Nephron (organoid): ENCODE measurements at regions not wholly inside any gene's neighbourhood (a gene's known extent, or its start where the extent isn't known, plus 50 kb on each side); places are given as distances from the start of the nearest gene placed in this dataset.

Experiments used
- H3K27ac Mint-ChIP-seq, 3 experiments: 2 replicates each; pipeline ENCODE4 v1.8.0; 2020; ENCODE audit warnings: mixed read lengths in 3 of 3, mild to moderate bottlenecking in 2 of 3, moderate library complexity in 1 of 3
- H3K27me3 Mint-ChIP-seq: 2 replicates; pipeline ENCODE4 v1.8.0; 2021; ENCODE audit warnings: low read depth, mild to moderate bottlenecking, moderate library complexity, mixed read lengths
- H3K36me3 Mint-ChIP-seq: 2 replicates; pipeline ENCODE4 v1.8.0; 2020; ENCODE audit warnings: low read depth, mixed read lengths
- H3K4me1 Mint-ChIP-seq: 2 replicates; pipeline ENCODE4 v1.8.0; 2020; ENCODE audit warnings: mixed read lengths
- H3K4me3 Mint-ChIP-seq, 3 experiments: 2 replicates each; pipeline ENCODE4 v1.8.0; 2020; ENCODE audit warnings: mild to moderate bottlenecking in 3 of 3, mixed read lengths in 3 of 3, moderate library complexity in 2 of 3
- H3K9me3 Mint-ChIP-seq: 2 replicates; pipeline ENCODE4 v1.8.0; 2020; ENCODE audit warnings: mixed read lengths
- TF ChIP-seq, protein P1 (sequence below), 3 experiments: fragments of 200-600 bp; sonication (generic); IDR thresholded peaks; one replicate each; pipeline ENCODE4 v1.5.0; 2021; ENCODE audit warnings: antibody characterized with exemption in 3 of 3; ENCODE audit not compliant: unreplicated experiment in 3 of 3

DNA sequence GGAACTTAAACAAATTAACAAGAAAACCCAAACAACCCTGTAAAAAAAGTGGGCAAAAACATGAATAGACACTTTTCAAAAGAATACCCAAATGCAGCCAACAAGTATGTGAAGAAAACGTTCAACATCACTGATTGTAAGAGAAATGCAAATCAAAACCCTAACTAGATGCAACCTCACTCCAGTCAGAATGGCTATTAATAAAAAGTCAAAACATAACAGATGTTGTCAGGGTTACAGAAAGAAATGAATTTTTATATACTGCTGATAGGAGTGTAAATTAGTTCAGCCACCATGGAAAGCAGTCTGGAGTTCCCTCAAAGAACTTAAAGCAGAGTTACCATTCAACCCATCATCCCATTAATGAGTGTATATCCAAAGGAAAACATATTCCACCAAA is 479.0 kb downstream of the MTRR start:
- Mint-ChIP-seq H3K9me3 (peaks cover 15% of the 10 kb centered on the region), H3K4me1 (no peaks in the 10 kb centered on the region), H3K27me3 (peaks cover 4% of the 10 kb centered on the region), H3K36me3 (no peaks in the 10 kb centered on the region), H3K4me3 (no peak overlapping the region), H3K27ac (no peak overlapping the region)
- TF ChIP-seq, protein P1, sequence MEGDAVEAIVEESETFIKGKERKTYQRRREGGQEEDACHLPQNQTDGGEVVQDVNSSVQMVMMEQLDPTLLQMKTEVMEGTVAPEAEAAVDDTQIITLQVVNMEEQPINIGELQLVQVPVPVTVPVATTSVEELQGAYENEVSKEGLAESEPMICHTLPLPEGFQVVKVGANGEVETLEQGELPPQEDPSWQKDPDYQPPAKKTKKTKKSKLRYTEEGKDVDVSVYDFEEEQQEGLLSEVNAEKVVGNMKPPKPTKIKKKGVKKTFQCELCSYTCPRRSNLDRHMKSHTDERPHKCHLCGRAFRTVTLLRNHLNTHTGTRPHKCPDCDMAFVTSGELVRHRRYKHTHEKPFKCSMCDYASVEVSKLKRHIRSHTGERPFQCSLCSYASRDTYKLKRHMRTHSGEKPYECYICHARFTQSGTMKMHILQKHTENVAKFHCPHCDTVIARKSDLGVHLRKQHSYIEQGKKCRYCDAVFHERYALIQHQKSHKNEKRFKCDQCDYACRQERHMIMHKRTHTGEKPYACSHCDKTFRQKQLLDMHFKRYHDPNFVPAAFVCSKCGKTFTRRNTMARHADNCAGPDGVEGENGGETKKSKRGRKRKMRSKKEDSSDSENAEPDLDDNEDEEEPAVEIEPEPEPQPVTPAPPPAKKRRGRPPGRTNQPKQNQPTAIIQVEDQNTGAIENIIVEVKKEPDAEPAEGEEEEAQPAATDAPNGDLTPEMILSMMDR (IDR thresholded peaks at IDR 0.05; ENCODE audit: unreplicated experiment in 3 of 3): no peak

GRCh38 chr5:8349855-8350254 is 480.9 kb downstream of the MTRR start:
- H3K9me3 Mint-ChIP-seq: peaks cover 13% of the 10 kb centered on the region
- H3K4me1 Mint-ChIP-seq: no peaks in the 10 kb centered on the region
- no peak overlapping the region for H3K27ac Mint-ChIP-seq
- TF ChIP-seq, protein P1 (IDR thresholded peaks at IDR 0.05; ENCODE audit: unreplicated experiment in 3 of 3): no peak
- peaks cover 4% of the 10 kb centered on the region for H3K27me3 Mint-ChIP-seq
- H3K36me3 Mint-ChIP-seq: no peaks in the 10 kb centered on the region
- H3K4me3 Mint-ChIP-seq: no peak overlapping the region

DNA sequence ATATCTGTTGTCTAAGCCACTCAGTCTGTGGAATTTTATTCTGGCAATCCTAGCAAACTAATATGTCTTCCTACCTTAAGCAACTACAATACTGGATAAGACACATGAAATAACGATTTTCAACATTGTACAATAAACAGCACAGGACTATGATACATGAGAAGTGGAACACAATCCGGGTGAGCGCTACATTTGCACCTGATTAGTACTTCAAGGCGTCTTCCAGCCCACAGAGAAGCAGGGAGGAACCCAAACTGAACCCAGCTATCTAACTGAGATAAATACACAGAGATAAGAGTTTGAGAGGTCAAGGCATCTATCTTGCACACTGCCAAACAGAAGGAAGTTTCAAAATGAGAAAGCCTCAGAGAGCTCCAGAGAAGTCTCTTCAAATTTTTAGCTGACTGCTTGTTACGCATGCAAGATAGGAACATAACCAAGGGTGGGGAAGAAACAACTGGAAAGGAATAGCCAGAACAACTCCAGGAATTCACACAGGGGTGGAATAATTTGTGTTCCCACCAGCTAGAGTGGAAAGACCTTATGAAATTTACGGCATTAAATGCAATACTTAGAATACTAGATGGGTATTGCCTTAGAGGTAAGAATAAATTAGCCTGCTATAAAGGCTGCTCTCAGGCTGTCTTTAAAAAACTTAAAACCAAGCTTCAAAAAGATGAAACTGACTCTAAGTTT is 481.8 kb downstream of the MTRR start:
- TF ChIP-seq, protein P1 (IDR thresholded peaks at IDR 0.05; ENCODE audit: unreplicated experiment in 3 of 3): no peak
- Mint-ChIP-seq H3K27ac (no peak overlapping the region), H3K4me1 (no peaks in the 10 kb centered on the region), H3K36me3 (no peaks in the 10 kb centered on the region), H3K4me3 (no peak overlapping the region), H3K9me3 (peaks cover 8% of the 10 kb centered on the region), H3K27me3 (peaks cover 4% of the 10 kb centered on the region)

- Mint-ChIP-seq H3K4me3 (no peak overlapping the region), H3K36me3 (no peaks in the 10 kb centered on the region), H3K27ac (no peak overlapping the region), H3K4me1 (no peaks in the 10 kb centered on the region), H3K9me3 (no peaks in the 10 kb centered on the region), H3K27me3 (peaks cover 4% of the 10 kb centered on the region)
- TF ChIP-seq, protein P1 (IDR thresholded peaks at IDR 0.05; ENCODE audit: unreplicated experiment in 3 of 3): no peak
Measured at GRCh38 chr5:8355981-8356380, 487.0 kb downstream of the MTRR start.

- no peak overlapping the region for H3K27ac Mint-ChIP-seq
- H3K4me3 Mint-ChIP-seq: no peak overlapping the region
- H3K4me1 Mint-ChIP-seq: no peaks in the 10 kb centered on the region
- H3K27me3 Mint-ChIP-seq: no peaks in the 10 kb centered on the region
- TF ChIP-seq, protein P1 (IDR thresholded peaks at IDR 0.05; ENCODE audit: unreplicated experiment in 3 of 3): no peak
- no peaks in the 10 kb centered on the region for H3K9me3 Mint-ChIP-seq
- no peaks in the 10 kb centered on the region for H3K36me3 Mint-ChIP-seq
Measured at GRCh38 chr5:8360012-8360411, 491.1 kb downstream of the MTRR start.

DNA sequence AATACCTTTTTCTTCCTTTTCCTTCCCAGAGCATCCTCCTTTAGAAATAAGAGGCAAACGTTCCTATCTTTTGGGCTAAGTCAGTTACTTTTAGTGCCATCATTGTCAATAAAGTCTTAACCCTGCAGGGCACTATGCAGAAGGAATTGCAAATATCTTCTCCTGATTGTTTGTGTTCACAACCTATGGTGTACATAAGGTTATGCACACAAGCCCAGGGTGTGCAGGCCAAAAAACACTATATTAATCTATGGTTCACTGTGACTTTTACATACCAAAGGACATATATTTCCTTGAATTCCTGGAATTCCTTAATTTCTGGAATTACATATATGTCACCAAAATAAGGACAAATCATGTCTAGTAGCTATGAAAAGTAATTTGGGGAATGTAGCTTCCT is 493.5 kb downstream of the MTRR start:
- Mint-ChIP-seq H3K36me3 (no peaks in the 10 kb centered on the region), H3K27me3 (no peaks in the 10 kb centered on the region), H3K9me3 (no peaks in the 10 kb centered on the region), H3K4me1 (no peaks in the 10 kb centered on the region), H3K27ac (no peak overlapping the region), H3K4me3 (no peak overlapping the region)
- TF ChIP-seq, protein P1 (IDR thresholded peaks at IDR 0.05; ENCODE audit: unreplicated experiment in 3 of 3): no peak
